Activated gamma-delta T cell treated with Interleukin-2 at 50 U/mL for 16 hours (primary cell): ENCODE measurements at regions not wholly inside any gene's neighbourhood (a gene's known extent, or its start where the extent isn't known, plus 50 kb on each side); places are given as distances from the start of the nearest gene placed in this dataset.

Experiments used
- DNase-seq: peaks from one replicate; pipeline ENCODE4 v3.0.0-alpha.2; 2020

DNA sequence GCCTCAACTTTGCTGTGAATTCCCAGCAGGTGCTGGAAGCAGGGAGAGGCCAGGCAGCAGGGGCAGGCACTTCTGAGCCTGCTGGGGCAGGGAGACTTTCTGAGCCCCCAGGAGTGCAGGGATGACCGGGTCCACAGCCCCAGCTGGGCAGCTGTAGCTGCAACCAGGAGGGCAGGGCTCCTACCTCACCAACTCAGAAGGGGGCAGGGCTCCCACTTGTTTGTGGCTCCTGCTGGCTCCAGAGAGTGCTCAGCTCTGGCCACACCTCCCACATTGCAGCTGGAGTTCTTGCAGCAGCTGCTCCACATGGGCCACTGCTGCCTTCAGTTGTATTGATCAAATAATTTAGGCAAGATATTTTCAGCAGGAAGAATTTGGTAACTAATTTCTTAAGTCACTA, 812.3 kb downstream of the NSUN3 start:
- DNase-seq = no peak

DNA sequence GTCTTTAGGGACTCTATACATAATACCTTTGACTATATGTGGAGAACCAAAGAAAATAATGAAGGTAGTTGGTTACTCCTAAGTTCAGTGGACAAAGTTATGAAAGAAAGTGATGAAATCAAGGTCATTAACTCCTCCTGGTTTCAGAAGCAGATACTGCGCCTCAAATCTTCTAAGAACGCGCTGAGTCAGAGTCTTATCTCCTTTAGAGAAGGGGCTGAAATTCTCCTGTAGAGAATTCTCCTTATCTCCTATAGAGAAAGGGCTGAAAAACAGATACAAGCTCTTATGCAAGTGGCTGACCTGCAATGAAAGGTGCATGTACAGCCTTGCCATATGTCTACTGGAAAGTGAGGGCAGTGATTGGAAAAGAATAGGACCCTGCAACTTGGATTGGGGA, 824.2 kb downstream of the NSUN3 start:
- DNase-seq = no peak

DNA sequence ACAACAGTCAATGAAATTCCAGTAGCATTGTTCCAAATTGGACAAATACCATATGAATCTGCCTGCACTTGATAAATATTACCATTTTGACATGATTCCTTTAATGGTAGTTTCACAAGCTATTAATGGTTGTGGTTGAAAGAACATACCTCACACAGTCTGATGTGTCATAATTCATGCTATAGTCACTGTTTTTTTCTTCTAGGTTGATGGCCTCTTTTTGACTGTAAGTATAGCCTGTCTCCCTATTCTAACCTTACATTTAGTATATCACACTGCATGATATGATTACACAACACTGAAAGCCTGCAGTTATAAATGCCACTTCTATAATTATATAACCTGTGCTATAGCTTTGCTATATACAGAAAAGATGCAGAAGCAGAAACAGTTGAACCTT, 834.1 kb downstream of the NSUN3 start:
- no peak for DNase-seq

GRCh38 chr3:94904156-94904674, 841.4 kb downstream of the NSUN3 start:
- DNase-seq = no peak

GRCh38 chr3:94909726-94910125, 846.9 kb downstream of the NSUN3 start:
- DNase-seq = no peak

- DNase-seq = no peak
Observed at GRCh38 chr3:94912656-94913055, 849.8 kb downstream of the NSUN3 start.

GRCh38 chr3:94927175-94927574, 864.3 kb downstream of the NSUN3 start:
- no peak for DNase-seq

DNA sequence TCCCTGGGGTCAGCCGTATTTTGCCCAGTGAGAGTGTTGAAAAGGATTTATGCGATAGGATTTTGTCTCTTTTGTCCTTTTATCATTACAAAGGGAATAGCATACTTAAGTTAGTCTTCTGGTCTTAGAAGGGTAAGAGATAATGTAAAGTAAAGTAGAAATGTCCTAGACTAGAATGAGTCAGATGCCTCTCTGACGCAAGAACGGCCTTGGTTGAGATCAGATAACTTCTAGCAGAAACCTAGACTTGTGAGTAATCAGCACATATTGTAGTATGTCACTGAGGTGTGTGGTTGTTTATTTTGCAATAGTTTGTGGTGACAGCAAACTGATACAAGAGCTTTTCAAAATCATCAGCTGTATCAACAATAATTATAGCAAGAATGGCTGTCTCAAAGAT, 866.1 kb downstream of the NSUN3 start:
- no peak for DNase-seq

DNA sequence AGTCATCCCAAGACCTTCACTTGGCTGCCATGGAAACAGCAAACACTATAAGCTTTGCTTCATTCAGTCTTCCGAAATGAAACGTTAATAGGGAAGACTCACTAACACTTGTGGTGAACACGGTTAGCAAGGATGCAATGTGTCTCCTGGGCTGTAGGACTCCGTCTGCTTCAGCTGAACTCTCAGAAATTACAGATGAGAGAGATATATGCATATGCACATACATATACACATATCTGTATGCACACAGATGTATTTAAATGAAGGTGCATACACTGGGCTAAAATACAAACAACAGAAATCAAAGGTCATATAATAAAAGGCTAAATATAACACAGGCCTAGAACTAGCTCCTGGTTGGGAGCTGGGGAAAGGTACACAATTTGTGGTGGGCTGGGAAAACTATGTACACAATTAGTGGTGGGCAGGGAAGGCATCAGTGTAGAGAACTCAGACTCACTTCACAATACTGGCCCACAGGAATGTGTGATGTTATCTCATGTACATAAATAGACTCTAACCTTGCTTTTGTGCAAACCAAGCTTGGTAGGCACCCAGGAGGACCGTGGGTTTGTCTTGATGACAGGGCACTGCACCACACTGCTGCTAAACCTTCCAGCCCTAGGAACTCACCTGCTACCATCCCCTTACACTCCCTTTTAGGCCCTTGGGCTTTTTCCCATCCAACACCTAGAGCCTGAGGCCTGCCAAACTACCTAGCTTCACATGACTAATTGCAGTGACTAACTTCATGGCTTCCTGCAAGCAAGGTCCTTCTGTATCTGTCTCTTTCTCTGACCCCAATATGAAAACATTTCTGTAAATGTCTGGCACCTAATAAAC, 873.1 kb downstream of the NSUN3 start:
- DNase-seq = no peak

DNA sequence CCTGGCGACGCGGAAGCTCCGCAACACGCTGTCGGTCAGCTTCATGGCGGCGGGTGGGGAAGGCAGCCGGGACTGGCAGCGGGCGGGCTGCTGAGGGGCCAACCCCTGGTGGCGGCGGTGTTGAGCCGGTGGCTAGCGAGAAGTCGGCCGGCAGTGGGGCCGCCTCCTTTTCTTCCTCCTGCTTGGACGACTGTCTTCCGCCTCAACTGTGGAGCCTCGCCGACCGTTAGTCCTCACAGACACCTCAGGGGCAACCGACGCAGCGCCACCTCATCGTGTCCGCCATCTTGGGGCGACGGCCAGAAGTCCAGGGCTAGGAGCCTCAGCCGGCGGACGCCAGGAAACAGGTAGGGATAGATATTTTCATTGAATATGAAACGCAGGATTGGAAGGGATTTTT, 875.1 kb downstream of the NSUN3 start:
- no peak for DNase-seq

GRCh38 chr3:94946683-94947082, 883.8 kb downstream of the NSUN3 start:
- no peak for DNase-seq

DNA sequence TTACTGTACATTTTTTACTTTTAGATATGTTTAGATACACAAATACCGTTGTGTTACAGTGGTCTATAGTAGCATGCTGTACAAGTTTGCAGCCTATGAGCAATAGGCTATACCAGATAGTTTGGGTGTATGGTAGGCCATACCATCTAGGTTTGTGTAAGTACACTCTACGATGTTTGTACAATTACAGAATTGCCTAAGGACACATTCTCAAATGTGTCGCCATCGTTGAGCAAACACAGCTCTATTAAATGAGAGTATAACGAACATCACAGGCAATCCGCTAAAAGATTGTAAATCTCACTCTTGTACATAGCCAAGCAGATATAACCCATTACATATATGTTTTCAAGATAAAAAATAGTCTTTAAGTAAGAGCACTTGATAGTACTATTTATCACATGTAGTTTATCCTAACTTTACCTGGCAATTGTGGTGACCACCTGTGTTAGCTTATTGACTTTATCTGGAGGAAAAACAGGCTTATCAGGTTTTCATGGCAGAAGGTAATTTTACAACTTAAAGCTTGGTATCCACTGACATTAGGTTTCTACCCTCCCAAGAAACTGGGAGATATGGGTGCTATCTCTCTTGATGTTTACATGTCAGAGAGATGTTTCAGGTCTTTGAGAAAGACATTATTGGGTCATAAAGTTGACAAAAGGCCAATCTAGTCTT, 898.7 kb downstream of the NSUN3 start:
- DNase-seq = no peak

GRCh38 chr3:94965867-94966475, 903.1 kb downstream of the NSUN3 start:
- DNase-seq = no peak

DNA sequence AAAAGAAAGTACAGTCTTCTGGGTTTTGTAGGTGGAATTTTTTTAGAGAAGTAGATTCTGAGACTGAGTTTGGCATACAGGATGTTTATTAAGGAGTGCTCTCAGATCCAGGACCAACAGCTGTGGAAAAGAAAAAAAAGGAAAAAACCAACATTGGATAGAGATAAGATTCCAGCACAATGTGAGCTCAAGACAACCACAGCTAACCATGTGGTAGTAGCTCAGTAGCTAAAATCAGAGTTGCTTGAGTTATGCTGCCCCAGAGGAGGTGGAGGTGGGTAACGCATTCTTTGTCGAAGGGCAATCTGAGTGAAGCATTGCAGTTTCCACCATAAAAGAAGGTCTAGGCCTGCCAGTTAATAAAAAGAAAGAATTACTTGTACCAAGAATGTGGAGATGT, 904.3 kb downstream of the NSUN3 start:
- no peak for DNase-seq

DNA sequence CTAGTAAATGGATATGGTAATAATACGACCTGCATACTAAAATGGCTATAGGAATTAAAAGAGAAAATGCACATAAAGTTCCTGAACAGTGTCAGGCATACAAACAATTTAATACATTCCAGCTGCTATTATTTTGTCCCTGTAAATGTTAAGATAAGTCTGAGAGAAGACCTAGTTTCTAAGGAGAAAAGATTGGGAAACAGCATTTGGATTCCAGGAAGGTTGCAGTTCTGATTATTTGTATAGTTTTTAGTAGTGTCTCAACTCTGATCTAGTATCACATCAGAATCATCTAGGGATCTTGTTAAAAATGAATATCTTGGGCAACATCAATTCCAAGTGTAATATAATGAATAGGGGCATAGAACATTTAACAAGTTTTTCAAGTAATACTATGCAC, 905.7 kb downstream of the NSUN3 start:
- no peak for DNase-seq

DNA sequence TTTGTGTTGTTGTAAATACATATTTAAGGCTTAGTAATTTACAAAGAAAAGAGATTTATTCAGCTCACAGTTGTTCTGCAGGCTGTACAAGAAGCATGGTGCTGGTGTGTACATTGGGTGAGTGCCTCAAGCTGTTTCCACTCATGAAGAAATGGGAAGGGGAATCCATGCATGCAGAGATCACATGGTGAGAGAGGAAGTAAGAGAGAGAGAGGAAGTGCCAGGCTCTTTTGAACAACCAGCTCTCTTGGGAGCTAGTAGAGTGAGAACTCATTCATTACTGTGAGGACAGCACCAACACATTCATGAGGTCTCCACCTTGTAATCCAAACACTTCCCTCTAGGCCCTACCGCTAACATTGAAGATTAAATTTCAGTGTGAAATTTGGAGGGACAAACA, 909.2 kb downstream of the NSUN3 start:
- no peak for DNase-seq

- no peak for DNase-seq
Observed at GRCh38 chr3:94978084-94978483, 915.2 kb downstream of the NSUN3 start.

DNA sequence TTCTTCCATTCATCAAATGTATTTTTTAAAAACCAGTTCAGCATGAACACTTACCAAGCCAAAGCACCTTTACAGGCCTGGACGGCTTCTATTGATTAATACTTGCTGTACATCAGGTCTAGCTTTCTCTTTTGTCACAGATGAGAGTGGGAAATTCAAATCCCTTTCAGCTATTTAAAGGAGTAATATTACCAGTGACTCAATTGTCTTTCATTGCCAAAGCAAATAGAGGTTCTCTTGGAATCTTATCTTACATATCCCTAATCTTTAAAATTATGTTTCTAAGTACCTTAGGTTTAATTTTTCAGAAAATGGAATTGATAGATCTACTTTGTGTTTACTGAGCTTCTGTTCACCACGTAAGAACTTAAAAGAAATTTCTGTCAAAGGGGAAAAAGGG, 922.9 kb downstream of the NSUN3 start:
- DNase-seq = no peak

- DNase-seq = no peak
Observed at GRCh38 chr3:94990952-94991705, 928.3 kb downstream of the NSUN3 start.

DNA sequence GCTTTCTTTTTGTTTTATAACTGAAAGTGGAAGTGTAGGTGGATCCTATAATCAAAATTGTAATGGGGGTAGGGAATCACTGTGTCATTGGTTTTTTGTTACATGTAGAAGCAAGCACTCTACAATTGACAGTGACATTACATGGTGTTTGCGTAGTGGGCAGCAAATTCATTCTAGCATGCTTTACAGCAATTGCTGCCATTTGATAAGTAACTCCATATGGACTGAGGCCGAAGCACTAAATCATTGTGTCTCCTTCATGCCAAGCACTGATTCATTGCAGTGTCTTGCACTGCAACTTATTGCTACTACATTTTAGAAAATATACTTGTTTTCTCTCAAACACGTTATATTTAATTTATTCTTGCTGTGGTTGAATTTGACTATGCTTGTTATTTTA, 933.9 kb downstream of the NSUN3 start:
- DNase-seq = no peak

- no peak for DNase-seq
Observed at GRCh38 chr3:95002438-95003046, 939.7 kb downstream of the NSUN3 start.

GRCh38 chr3:95028688-95029087, 965.8 kb downstream of the NSUN3 start:
- no peak for DNase-seq

- no peak for DNase-seq
Observed at GRCh38 chr3:95029644-95030043, 966.8 kb downstream of the NSUN3 start.
